Adrenal gland (tissue), 9 donors: ENCODE measurements at regions not wholly inside any gene's neighbourhood (a gene's known extent, or its start where the extent isn't known, plus 50 kb on each side); places are given as distances from the start of the nearest gene placed in this dataset.

ENCODE experiments used
- DNase-seq, 7 donors: peaks; one replicate each; pipeline ENCODE4 v3.0.0-alpha.2; 2019 to 2020
- H3K27ac ChIP-seq, 5 donors: fragments of 200-600 bp; sonication (generic) in 4 of 5; 1 replicate in 3 of 5; 2 replicates in 2 of 5; pipeline versions ENCODE4 v1.5.1 to v1.8.0; 2016 to 2020; ENCODE audit warnings: mild to moderate bottlenecking in 1 of 5
- H3K27me3 ChIP-seq: fragments of 200-600 bp; 2 replicates; pipeline ENCODE4 v1.8.0; 2021
- H3K36me3 ChIP-seq, 2 donors: fragments of 200-600 bp; replicated peaks in 1 of 2; 1 replicate in 1 of 2; 2 replicates in 1 of 2; pipeline versions ENCODE4 v1.5.1 to v1.8.0; 2018 to 2022
- H3K4me1 ChIP-seq, 2 donors: fragments of 200-600 bp; replicated peaks in 1 of 2; 1 replicate in 1 of 2; 2 replicates in 1 of 2; pipeline versions ENCODE4 v1.5.1 to v1.8.0; 2018 to 2021
- H3K4me3 ChIP-seq, 4 donors: fragments of 200-600 bp; sonication (generic) in 3 of 4; one replicate each; pipeline ENCODE4 v1.5.1; 2016 to 2018
- H3K9me3 ChIP-seq, 3 donors: fragments of 200-600 bp; sonication (generic) in 1 of 3; replicated peaks in 1 of 3; 1 replicate in 2 of 3; 2 replicates in 1 of 3; pipeline versions ENCODE4 v1.5.1 to v1.8.0; 2016 to 2021
- CTCF ChIP-seq, 6 experiments: fragments of 450-650 bp in 4 of 6; fragments of 200-600 bp in 2 of 6; sonication (generic) in 1 of 6; IDR thresholded peaks; 1 replicate in 5 of 6; 2 replicates in 1 of 6; pipeline versions ENCODE4 v1.5.1 to v1.8.0; 2016 to 2021; ENCODE audit warnings: antibody characterized with exemption in 6 of 6, mild to moderate bottlenecking in 2 of 6, moderate library complexity in 1 of 6
- POLR2A ChIP-seq, 2 donors: fragments of 450-650 bp; IDR thresholded peaks; one replicate each; pipeline ENCODE4 v1.6.1; 2017; ENCODE audit warnings: antibody characterized with exemption in 2 of 2, mild to moderate bottlenecking in 2 of 2, moderate library complexity in 1 of 2
- WGBS, 4 donors: extraction: QIAGEN DNeasy Blood & Tissue Kit in 2 of 4; methylation state at CpG; one replicate each; pipeline versions ENCODE4 v1.1.5 to v1.1.7; 2013 to 2017; 5-methylcytosine and 5-hydroxymethylcytosine counted together
- intact Hi-C, 2 donors: fragments of 100-400 bp; cut with DNase I; formaldehyde crosslinking; loops; one replicate each; pipeline versions ENCODE4 v1.14.1 to v1.15.0; 2022 to 2023
- donor health status: healthy with polysubstance abuse.
- donor health status: Bipolar disorder and iron deficiency.
- donor health status: DM: yes; HTN: yes; CAD: no.
- donor health status: DM: no; HTN: no; CAD: no.
- donor health status: DM: no; HTN: no; CAD: no.

GRCh38 chr21:43281661-43282357 lies 113.0 kb downstream of the CRYAA start:
- TF ChIP-seq CTCF (IDR thresholded peaks at IDR 0.05) (no peak), POLR2A (IDR thresholded peaks at IDR 0.05) (no peak)
- intact Hi-C loops, result no loop called here
- WGBS, 4 donors, result 85 to 90% (median 88%) methylated on average over 7 to 12 of the region's 12 CpGs
- Histone ChIP-seq H3K27ac (no peak overlapping the region), H3K27me3 (no peaks in the 10 kb centered on the region), H3K4me1 (no peaks in the 10 kb centered on the region), H3K36me3 (no peaks in the 10 kb centered on the region), H3K9me3 (no peaks in the 10 kb centered on the region), H3K4me3 (no peak overlapping the region)
- no peak for DNase-seq

DNA sequence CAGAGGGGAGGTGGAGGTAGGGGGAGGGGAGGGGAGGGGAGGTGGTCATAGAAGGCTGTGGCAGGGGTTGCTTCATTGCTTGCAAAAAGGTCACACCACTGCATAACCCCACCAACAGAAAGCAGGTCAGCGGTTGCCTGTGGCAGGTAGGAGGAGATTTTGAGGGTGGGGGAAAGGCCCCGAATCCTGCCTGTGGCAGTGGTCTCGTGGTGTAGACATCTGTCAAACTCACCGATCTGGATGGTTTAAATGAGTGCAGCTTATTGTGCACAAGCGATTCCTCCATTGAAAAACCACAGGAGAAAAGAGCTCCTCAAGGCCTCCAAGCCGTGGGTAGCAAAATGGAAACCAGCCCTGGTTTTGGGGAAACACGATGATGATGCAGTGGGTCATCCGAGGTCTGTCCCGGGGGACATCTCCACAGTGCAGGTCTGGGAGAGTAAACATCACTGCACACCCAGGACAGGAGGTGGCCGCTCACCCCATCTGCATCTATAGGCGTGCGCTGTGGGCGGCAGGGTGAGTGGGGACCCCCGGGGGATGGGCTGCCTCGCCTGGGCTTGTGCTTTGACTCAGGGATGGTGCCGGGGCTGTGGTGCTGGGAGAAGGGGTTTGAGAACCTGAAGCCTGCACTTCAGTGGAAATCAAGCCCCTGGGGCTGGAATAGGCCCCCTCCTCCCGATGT lies 112.3 kb downstream of the CRYAA start:
- no peaks in the 10 kb centered on the region for H3K27me3 ChIP-seq
- no peak for DNase-seq
- no peaks in the 10 kb centered on the region for H3K36me3 ChIP-seq
- H3K9me3 ChIP-seq, result no peaks in the 10 kb centered on the region
- intact Hi-C loops, result no loop called here
- no peaks in the 10 kb centered on the region for H3K4me1 ChIP-seq
- no peak overlapping the region for H3K4me3 ChIP-seq
- 56 to 78% (median 74%) methylated on average over 13 to 17 of the region's 17 CpGs for WGBS, 4 donors
- no peak overlapping the region for H3K27ac ChIP-seq
- TF ChIP-seq CTCF (IDR thresholded peaks at IDR 0.05) (no peak), POLR2A (IDR thresholded peaks at IDR 0.05) (no peak)

DNA sequence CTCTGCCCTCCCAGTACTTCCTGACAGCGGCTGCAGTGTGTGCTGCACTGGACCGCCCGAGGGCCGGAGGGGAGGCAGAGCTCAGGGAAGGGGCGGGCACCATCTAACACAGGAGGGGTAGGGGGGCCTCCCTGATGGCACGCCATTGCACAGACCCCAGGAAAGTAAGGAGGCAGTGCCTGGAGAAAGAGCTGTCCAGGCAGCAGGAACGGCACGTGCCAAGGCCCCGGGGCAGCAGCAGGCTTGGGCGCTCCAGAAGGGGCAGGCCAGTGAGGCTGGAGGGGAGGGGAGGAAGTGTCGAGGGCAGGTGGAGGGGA lies 110.7 kb downstream of the CRYAA start:
- TF ChIP-seq POLR2A (IDR thresholded peaks at IDR 0.05) (no peak), CTCF (IDR thresholded peaks at IDR 0.05) (no peak)
- DNase-seq, result no peak
- no peaks in the 10 kb centered on the region for H3K27me3 ChIP-seq

DNA sequence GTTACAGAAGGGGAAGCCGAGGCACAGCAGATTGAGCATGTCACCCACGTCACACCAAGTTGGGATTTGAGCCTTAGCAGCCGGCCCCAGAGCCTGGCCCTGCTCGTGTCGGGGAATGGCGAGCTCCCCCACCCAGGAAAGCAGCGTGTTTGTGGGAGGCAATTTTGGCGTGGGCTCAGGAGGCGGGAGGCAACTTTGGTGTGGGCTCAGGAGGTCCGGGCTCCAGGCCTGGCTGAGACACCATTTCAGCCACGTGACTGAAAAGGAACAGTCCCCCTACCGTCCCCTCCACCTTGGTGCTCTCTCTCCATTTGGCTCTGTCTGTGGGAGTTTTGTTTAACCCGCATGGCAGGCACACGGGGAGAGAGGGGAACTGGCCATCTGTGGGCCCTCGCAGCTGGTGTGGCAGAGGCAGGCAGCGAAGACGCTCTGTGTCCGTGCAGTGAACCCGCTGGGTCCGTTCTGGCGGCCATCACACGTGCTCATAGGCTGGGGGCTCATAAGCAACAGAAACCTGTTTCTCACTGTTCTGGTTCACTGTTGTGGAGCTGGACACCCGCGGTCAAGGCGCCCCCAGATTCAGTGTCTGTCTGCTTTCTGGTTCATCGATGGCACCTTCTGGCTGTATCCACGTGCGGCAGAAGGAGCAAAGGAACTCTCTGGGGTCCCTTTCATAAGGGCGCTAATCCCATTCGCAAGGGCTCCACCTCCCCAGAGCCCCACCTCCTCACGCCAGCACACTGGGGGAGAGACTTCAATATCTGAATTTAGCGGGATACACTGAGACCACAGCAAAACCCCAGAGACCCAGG lies 110.2 kb downstream of the CRYAA start:
- WGBS, 4 donors, result 76 to 82% (median 80%) methylated on average over 23 to 32 of the region's 32 CpGs
- no peak for DNase-seq

More for the DNA sequence above, 110.7 kb downstream of the CRYAA start:
- H3K27ac ChIP-seq, result no peak overlapping the region
- WGBS, 4 donors, result 79 to 91% (median 85%) methylated on average over 2 to 11 of the region's 11 CpGs
- no peaks in the 10 kb centered on the region for H3K4me1 ChIP-seq
- H3K9me3 ChIP-seq, result no peaks in the 10 kb centered on the region
- intact Hi-C loops, result no loop called here
- H3K36me3 ChIP-seq, result no peaks in the 10 kb centered on the region
- no peak overlapping the region for H3K4me3 ChIP-seq

More for the DNA sequence above, 110.2 kb downstream of the CRYAA start:
- no peak for TF ChIP-seq POLR2A (IDR thresholded peaks at IDR 0.05)
- TF ChIP-seq CTCF (IDR thresholded peaks at IDR 0.05), result no peak
- H3K27ac ChIP-seq, result no peak overlapping the region
- no peaks in the 10 kb centered on the region for H3K27me3 ChIP-seq
- H3K36me3 ChIP-seq, result no peaks in the 10 kb centered on the region
- intact Hi-C loops, result no loop called here
- H3K9me3 ChIP-seq, result no peaks in the 10 kb centered on the region
- H3K4me3 ChIP-seq, result no peak overlapping the region
- H3K4me1 ChIP-seq, result no peaks in the 10 kb centered on the region
